ENCODE measurements at regions not wholly inside any gene's neighbourhood (a gene's known extent, or its start where the extent isn't known, plus 50 kb on each side); places are given as distances from the start of the nearest gene placed in this dataset.

GRCh38 chr1:24236789-24237371 is 49.8 kb upstream of the IFNLR1 start:
- DNase-seq (ENCODE audit: low spot score): no peak

More at GRCh38 chr1:24236789-24237371, 49.8 kb upstream of the IFNLR1 start:
- intact Hi-C loops (cut with DNase I): no loop called here
- peak; percentile 30 for ATAC-seq

All from sciatic nerve (tissue), 2 donors.